HG02610 (cell line): ENCODE measurements at regions not wholly inside any gene's neighbourhood (a gene's known extent, or its start where the extent isn't known, plus 50 kb on each side); places are given as distances from the start of the nearest gene placed in this dataset.
"Not testable (repeated sequence)": the region's sequence is repeated elsewhere in the genome, so short reads cannot be mapped to it uniquely, and the experiment has no call there.

ENCODE experiments used
- ATAC-seq: cut with Tn5 transposase; IDR thresholded peaks from one replicate; pipeline ENCODE4 v1.9.1; 2021; ENCODE audit warnings: mild to moderate bottlenecking, moderate library complexity; ENCODE audit not compliant: unreplicated experiment

DNA sequence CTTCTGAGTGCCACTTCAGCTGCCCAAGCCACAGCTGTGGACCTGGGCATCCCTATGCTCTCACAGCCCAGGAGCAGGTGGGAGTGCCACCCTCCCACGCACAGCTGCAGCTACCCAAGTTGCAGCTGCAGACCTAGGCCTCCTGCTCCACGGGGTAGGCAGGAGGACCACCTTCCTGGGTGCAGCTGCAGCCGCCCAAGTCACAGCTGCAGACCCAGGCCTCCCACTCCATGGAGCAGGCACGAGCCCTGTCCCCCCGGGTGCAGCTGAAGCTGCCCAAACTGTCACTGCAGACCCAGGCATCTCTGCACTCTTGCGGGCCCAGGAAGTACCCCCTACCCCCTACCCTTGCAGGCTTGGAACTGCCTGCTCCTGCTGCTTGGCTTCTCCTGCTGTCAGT is 260.2 kb downstream of the XPNPEP1 start:
- ATAC-seq: no peak

DNA sequence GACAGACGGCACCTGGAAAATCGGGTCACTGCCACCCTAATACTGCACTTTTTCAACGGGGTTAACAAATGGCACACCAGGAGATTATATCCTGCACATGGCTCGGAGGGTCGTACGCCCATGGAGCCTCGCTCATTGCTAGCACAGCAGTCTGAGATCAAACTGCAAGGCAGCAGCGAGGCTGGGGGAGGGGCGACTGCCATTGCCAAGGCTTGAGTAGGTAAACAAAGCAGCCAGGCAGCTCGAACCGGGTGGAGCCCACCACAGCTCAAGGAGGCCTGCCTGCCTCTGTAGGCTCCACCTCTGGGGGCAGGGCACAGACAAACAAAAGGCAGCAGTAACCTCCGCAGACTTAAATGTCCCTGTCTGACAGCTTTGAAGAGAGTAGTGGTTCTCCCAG is 270.7 kb downstream of the XPNPEP1 start:
- not testable (repeated sequence) for ATAC-seq

DNA sequence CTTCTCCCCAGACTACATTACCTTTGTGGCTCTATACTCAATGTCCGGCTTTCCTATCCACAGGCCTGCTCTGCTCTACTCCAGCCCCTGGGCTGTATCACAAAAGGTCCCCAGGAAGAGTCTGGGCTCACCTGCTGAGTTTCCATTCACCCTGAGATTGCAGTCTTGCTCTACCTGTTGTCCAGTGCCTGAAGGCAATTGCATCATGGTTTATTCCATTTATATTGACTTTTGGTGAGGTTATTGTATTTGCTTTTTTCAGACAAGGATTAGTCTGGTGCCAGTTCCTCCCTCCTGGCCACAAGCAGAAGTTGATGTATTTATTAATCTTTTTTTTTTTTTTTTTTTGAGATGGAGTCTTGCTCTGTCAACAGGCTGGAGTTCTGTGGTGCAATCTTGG is 273.1 kb downstream of the XPNPEP1 start:
- ATAC-seq: no peak

DNA sequence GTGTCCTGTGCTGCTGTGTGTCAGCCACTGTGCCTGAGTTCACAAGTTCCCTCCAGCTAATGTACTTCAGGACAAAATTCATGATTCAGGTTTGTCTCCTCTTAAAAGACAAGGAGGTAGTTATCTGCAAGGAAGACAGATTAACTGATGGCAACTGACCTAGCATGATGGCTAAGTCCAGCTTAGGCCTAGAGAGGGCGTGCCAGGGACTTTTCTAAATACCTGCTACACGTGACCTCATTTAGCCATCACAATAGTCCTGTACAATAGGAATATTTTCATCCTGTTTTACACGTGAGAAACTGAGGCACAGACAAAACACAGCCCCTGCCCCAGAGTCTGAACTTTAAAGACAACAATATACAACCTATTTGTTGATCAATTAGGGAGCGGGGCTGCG is 275.7 kb downstream of the XPNPEP1 start:
- no peak for ATAC-seq

DNA sequence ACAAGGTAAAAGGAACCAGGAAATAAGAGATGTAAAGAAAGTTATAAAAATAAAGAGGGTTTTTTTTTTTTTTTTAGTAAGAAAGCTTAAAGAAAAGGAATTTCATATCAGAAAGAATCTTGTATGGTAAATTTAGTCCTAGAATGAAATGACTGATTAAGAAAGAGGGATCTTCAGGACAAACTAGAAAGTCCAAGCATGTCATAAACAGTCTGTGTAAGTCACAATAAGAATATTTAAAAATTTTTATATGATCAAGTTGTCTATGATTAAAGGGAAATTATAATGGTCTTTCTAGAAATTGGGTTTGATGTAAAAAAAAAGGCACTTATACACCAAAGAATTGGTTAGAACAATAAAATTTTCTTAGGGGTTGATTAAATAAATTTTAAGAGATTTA is 289.5 kb downstream of the XPNPEP1 start:
- no peak for ATAC-seq

DNA sequence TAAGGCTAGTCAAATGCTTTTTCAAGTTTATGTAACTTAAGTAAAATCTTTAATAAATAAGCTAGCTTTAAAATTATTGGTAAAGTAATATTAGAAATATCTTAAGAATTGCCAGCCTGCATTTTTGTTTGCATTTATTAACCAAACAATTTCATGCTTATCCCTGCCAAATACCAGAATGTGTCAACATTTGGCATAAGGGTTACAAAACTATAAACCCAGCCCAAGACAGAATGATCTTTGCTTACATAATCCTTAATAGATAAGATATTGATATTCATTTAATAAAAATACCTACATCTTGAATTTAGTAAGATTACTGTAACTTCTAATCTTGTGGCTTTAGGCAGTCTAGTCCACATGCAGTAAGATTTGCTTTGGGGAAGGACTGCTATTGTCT is 290.3 kb downstream of the XPNPEP1 start:
- ATAC-seq: not testable (repeated sequence)

DNA sequence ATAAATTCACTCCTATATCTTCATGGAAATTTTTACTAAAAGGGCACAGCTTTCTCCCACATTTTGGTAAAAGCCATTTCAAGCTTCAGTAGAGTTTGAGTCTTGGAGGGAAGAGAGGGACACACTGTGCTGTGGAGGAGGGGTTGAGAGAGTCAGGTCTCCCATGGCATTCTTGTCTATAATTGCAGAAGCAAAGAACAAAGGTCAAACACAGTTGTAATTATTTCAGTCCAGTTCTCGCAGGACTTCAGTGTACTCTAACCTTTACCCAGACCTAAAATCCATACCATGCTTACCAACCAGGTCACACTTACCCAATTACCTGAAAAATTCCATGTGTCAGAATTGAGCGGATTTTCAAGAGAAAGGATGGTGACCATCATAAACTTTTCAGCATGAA is 298.4 kb downstream of the XPNPEP1 start:
- ATAC-seq: no peak

DNA sequence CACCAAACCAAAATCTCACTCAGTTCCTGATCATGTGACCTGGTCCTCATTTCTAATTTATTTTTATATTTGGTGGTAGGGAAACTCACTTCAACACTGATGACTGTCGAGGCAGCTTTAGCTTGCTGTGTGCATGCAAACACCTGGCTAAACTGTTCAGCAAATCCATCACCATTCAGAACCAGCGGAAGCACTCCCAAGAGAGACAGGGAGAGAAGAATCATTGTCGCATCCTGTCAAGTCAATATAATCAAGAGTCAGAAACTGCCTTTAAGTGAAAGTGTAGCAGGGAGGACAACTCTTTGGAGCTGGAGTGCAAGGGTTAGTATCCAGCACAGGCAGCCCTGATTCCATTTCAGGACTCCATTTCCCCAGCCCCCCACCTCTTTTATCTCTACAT is 300.7 kb downstream of the XPNPEP1 start:
- no peak for ATAC-seq

DNA sequence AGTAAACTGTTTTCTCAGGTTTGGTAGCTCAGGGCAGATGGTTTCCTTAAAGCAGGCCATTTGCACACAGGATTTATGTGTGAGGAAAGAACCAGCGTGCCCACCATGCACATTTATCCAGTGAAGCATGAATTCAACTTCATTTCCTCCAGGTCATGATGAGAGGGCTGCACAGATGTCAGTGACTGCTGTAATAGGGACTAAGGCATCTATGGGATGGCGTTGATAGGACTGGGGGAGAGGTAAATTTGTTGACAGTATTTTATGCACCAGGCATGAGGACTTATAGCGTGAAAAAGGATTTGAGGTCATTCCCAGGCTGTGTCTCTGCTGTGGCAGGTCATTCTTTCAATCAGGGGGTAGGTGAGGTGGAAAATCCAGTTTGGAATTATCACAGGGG is 302.9 kb downstream of the XPNPEP1 start:
- no peak for ATAC-seq

DNA sequence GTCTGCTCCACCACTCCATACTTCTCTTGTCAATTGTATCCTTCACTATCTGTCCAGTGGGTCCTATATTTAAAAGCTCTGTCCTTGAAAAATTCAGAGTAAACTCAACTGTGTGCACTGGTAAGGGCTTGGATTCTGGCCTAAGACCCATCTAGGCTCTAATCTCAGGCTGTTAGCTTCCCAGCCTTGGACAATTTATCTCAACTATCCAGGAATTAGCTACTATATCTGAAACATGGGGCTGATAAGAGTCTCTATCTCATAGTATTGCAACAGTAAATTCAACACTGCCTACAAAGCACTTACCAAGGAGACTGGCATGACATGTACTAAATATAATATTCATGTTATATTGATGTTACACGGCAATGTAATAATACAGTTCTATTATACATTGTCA is 303.4 kb downstream of the XPNPEP1 start:
- no peak for ATAC-seq

DNA sequence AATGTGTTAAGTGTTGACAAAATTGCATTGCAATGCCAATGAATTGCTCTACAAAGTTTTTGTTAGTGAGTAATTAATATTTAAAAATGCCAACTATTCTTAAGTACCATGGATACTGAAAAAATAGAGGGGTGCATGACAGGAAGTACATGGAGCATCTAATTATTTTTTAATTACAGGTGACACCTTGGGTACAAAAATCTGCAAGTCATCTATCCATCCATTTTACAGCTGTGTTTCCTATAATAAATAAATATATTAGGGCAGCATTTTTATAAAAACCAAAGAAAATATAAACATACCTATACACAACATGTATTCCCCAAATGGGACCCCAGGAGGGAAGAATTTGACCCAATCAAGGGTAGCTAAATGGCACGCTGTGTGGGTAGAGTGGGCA is 304.6 kb downstream of the XPNPEP1 start:
- no peak for ATAC-seq

DNA sequence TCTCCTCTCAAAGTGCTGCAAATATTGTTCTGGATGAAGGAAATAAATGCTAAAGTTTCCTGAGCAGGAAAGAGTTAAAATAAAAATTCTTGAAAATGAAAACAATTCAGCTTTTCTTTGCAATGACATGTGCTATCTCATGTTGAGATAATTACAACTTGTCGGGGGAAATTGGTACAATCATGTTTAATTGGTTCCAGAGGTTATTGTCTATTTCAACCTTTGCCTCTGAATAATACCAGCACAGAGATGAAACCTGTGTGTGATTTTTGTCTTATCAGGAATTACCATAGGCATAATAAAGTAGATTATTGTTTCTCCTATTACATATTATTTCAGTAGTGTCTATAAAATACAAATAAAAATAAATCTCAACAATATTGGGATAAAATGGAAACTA is 305.0 kb downstream of the XPNPEP1 start:
- ATAC-seq: no peak

DNA sequence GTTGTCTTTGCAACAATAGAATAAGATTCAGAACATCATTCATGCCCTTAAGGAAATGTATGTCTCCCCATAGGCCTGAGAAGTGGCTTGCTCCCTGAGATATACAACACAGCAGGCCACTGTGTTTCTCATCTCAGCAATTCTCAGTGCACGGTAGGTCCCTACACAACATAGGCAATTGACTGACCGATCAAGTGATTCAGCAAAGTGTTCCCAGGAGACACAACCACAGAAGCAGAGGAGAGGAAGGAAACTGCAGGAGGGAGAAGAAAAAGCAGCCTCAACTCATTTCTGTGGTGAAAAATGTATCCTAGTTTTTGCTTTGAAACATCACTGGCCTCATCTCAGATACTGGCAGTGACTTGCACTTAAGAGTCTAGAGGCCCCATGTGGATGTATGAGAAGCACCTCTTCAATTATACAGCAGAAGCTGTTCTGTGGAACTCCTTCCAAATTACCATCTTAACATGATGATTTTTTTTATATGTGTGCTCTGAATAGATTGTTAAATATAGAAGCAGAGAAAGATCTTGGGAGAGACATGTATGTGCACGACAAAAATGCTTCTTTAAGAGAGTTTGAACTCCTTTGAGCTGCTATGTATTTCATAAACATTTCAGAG is 306.8 kb downstream of the XPNPEP1 start:
- ATAC-seq: no peak

DNA sequence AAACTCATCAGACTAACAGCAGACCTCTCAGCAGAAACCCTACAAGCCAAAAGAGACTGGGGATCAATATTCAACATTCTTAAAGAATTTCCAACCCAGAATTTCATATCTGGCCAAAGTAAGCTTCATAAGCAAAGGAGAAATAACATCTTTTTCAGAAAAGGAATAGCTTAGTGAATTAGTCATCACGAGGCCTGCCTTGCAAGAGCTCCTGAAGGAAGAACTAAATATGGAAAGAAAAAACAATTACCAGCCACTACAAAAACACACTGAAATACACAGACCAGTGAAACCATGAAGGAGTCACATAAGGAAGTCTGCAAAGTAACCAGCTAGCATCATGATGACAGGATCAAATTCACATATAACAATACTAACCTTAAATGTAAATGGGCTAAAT is 328.0 kb downstream of the XPNPEP1 start:
- ATAC-seq: not testable (repeated sequence)

DNA sequence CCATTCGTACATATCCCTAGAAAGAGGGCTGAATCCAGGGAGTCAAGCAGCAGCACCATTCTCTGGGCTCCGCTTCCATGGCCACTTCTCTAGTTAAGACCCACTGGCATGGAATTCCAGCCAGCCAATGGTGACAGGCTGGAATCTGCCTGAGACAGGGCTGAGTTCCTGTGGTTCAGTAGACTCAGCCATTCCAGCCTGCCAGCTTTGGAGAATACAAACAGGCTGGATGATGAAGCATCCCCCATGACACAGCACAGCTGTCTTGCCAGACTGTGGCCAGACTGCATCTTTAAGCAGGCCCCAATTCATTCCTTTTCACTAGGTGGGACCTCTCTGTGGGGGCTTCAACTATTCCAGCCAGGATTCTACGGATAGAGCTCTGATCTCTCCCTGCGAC is 329.6 kb downstream of the XPNPEP1 start:
- ATAC-seq: no peak

DNA sequence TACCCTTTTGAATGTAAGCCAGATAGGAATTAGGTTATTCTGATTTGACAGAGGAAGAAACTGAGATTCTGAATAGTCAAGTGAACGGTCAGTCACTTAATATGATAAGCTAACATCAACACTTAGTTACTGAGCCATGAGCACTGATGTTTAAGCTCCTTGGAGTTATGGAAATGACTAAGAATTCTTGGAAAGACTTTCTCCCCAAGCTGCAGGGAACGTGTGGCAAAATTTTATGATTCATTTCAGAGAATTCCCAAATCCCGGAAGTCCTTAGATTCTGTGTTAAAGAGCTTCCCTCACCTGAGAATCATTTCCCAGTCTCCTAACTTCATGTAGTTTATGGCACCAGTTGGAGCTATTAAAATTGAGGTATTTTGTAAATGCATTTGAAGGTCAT is 330.9 kb downstream of the XPNPEP1 start:
- no peak for ATAC-seq

DNA sequence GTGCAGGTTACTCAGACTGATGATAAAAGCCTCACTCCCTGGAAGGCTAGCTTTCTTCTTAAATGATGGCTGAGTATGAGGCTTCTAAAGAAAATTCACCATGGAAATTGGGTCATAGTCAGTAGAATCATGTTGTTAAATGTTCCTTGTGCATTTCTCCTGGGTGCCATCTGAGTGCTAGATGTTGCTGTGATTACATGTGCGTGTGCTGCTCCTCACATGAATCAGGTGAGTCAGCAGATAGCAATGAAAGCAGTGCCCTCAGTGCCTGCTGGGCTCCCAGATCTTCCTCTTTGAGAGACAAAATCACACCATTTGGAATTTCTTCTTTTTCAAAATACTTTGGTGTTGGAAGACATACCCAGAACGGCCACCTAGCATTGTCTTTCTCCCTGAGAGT is 331.7 kb downstream of the XPNPEP1 start:
- no peak for ATAC-seq

DNA sequence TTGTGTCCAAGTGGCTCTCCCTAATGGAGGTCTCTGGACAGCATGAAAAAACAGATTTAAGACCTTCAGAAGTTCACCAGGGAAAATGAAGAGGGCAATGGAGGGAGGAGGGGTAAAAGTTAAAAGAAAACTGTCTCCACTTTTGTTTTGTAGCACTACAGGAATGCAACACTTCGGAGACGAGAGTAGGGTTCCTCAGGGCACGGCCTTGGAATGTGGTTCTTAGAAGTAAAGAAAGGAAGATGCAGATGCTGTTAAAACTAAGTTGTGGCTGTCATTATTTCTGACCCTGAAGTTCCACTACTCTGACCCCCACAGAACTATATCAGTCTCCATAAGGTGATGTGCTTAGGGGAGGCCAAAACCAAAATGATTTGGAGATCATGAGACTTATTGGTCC is 335.1 kb downstream of the XPNPEP1 start:
- no peak for ATAC-seq

DNA sequence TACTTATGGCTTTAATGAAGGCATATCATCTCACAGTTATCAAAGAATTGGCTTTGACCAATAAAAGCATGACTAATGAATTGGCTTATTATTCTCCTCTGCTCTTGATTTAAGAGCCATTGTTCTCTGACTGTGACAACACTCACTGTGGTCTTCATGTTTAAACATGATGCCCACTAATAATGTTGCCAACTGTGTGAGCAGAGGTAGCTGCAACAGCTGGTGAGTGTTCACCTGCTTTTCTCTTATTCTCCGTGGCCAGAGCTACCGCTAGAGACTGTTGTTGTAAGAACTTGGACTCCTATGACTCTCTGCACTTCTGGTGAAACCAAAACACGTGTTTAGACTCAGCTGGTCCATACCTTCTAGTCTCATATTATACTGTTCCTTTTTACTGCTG is 335.9 kb downstream of the XPNPEP1 start:
- ATAC-seq: no peak

DNA sequence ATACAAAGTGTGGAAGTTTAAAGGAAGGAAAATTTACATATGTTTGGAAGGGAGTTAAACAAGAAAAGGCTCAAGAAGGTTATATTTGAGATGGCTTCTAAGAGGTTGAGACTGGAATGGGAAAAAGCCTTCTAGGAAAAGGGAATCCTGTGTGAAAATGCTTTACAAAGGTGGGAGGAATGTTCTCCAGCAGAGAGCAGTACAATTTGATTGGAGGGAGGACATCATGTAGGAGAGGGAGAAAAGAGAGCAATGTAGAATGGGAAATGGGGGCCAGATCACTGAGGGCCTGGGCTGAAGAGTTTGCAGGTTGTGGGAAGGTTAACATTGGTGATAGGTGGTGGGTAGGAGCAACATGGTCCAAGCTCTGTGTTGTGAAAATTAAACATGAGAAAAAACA is 366.9 kb downstream of the XPNPEP1 start:
- no peak for ATAC-seq

DNA sequence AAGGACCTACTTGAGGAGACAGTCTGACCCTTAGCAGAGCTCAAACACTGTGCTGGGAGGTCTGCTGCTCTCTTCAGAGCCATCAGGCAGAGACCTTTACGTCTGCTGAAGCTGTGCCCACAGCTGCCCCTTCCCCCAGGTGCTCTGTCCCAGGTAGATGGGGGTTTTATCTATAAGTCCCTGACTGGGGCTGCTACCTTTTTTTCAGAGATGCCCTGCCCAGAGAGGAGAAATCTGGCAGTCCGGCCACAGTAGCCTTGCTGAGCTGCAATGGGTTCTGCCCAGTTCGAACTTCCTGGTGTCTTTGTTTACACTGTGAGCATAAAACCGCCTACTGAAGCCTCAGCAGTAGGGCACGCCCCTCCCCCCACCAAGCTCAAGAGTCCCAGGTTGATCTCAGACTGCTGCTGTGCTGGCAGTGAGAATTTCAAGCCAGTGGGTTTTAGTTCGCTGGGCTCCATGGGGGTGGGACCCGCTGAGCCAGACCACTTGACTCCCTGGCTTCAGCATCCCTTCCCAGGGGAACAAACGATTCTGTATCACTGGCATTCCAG is 381.2 kb downstream of the XPNPEP1 start:
- not testable (repeated sequence) for ATAC-seq

DNA sequence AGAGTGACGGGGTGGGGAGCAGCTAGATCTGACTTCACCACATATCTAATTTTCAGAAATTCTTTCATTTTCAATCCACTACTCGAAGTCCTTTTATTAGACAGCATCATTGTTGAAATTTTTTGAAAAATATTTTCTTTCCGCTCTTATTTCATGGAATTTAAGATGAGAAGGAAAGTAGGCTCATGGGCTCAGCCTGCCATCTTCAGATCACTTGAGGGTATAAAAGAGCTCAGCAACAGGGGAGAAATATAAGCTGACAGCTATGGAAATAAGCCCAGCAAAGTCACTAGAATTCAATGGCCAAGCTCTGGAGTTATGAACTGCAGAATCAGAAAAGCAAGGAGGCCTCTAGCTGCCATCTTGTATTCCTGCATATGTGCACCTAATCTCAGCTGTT is 389.1 kb downstream of the XPNPEP1 start:
- ATAC-seq: no peak

DNA sequence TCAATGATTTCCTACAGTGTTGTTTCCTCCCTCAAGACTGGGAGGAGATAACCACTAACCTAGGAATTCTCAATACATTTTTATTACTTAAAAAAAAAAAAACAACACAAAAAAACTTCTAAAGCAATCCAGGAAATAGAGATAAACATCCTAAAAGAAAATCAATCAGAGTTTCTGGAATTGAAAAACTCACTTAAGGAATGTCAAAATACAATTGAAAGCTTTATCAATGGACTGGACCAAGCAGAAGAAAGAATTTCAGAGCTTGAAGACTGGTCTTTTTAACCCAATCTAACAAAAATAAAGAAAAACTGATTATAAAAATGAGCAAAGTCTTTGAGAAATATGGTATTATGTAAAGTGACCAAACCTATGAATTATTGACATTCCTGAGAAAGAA is 394.1 kb downstream of the XPNPEP1 start:
- ATAC-seq: no peak
